Body of pancreas (tissue), 4 donors: ENCODE measurements at regions not wholly inside any gene's neighbourhood (a gene's known extent, or its start where the extent isn't known, plus 50 kb on each side); places are given as distances from the start of the nearest gene placed in this dataset.

Experiments
- POLR2A ChIP-seq, 3 donors: fragments of 450-650 bp; IDR thresholded peaks; one replicate each; pipeline ENCODE4 v1.6.1; 2016; ENCODE audit warnings: antibody characterized with exemption in 3 of 3, mild to moderate bottlenecking in 2 of 3
- TF ChIP-seq, protein P1 (sequence below), 7 experiments: fragments of 450-650 bp in 4 of 7; fragments of 200-600 bp in 3 of 7; sonication (generic) in 3 of 7; IDR thresholded peaks; one replicate each; pipeline ENCODE4 v1.5.1; 2016 to 2019; ENCODE audit warnings: antibody characterized with exemption in 7 of 7

DNA sequence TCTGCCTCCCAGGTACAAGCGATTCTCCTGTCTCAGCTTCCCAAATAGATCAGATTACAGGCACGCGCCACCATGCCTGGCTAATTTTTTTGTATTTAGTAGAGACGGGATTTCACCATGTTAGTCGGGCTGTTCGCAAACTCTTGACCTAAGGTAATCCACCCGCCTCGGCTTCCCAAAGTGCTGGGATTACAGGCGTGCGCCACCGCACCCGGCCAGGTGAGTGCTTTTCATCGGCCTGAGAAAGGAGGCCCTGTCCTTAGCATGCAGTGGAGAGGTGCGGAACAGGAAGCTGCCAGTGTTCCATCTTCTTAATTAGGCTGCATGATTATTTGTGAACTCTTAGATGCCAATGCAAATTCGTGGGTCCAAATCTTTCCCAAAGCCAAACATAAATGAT is 125.7 kb upstream of the THSD7B start:
- TF ChIP-seq, protein P1, sequence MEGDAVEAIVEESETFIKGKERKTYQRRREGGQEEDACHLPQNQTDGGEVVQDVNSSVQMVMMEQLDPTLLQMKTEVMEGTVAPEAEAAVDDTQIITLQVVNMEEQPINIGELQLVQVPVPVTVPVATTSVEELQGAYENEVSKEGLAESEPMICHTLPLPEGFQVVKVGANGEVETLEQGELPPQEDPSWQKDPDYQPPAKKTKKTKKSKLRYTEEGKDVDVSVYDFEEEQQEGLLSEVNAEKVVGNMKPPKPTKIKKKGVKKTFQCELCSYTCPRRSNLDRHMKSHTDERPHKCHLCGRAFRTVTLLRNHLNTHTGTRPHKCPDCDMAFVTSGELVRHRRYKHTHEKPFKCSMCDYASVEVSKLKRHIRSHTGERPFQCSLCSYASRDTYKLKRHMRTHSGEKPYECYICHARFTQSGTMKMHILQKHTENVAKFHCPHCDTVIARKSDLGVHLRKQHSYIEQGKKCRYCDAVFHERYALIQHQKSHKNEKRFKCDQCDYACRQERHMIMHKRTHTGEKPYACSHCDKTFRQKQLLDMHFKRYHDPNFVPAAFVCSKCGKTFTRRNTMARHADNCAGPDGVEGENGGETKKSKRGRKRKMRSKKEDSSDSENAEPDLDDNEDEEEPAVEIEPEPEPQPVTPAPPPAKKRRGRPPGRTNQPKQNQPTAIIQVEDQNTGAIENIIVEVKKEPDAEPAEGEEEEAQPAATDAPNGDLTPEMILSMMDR (IDR thresholded peaks at IDR 0.05) = no peak
- TF ChIP-seq POLR2A (IDR thresholded peaks at IDR 0.05) = no peak
